ENCODE measurements at regions not wholly inside any gene's neighbourhood (a gene's known extent, or its start where the extent isn't known, plus 50 kb on each side); places are given as distances from the start of the nearest gene placed in this dataset.

DNA sequence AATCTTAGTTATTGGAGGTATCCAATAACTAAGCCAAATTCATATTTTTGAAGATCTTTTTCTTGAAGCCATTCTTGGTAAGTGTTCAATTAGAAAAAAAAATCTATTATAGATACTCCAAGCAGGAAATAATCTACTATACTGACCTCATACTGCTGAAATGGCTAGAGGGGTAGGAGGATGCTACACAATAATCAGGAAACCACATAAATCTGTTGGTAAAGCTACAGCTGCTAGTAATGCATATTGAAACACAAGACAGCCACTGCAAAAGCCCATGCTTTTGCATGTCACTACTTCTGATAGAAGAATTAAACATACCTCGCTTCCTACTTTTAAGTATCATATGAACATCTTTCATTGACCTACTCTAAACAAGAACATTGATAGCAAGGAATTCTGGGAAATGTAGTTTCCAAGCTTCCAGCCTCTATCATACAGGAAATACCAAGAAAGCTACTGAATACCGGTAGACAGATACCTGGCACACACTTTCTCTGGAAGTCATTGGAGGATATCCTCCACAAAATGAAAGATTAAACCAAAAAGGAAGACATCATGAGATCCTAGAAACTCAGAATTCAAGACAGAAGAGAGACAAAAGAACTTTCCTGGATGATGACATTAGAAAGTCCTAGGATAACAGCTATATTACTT is 103.0 kb upstream of the VAV3 start:
- no peak for TF ChIP-seq YY1 (IDR thresholded peaks at IDR 0.05; ENCODE audit: low read depth)
- TF ChIP-seq RAD21 (IDR thresholded peaks at IDR 0.05; ENCODE audit: low read depth): no peak
- TF ChIP-seq CREB1 (IDR thresholded peaks at IDR 0.05; ENCODE audit: low read depth): no peak

All from Ishikawa (cell line).